ENCODE measurements at regions not wholly inside any gene's neighbourhood (a gene's known extent, or its start where the extent isn't known, plus 50 kb on each side); places are given as distances from the start of the nearest gene placed in this dataset.

DNA sequence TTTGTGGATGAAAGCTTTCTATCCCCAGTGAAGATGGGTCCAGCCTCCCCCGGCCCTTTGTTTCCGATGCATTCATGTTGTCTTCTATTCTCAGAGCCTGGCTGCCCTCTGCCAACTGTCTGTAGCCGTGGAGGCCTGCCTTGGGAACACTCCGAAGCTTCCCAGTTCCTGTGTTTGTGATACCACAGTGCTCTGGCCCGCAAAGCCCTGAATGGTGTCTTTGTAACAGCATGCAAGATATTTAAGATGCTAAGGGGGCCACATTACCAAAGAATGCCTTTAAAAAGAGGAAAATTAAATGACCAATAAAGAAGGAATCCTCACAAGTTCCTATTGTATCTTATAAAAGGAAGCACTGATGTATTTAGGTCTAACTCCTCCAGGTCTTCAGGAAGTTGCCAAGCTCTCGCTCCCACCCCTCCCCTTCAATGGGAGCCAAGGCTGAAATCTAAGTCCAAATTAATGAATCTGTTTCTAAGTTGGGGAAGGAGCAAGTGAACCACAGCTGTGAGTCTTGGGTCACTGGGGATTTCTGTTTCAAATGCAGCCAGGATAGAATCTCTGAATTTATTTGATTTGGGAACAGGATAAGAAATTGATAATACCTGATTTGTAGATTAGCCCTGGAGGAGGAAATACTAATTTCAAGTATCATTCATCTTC, 596.1 kb downstream of the QKI start:
- H3K27ac ChIP-seq (ENCODE audit: low read depth, low read length), result no peak overlapping the region
- no peaks in the 10 kb centered on the region for H3K79me2 ChIP-seq (ENCODE audit: insufficient read depth, low read length)
- H3F3A ChIP-seq (ENCODE audit: insufficient read depth), result no peaks in the 10 kb centered on the region
- H3K27me3 ChIP-seq (ENCODE audit: low read length), result no peaks in the 10 kb centered on the region; the same call in 1 of the 2 replicates
- no peak overlapping the region for H3K4me3 ChIP-seq (ENCODE audit: insufficient read depth, low read length, poor library complexity, severe bottlenecking)
- no peaks in the 10 kb centered on the region for H3K9me2 ChIP-seq (replicated peaks; ENCODE audit: insufficient read depth, low read length)
- no peak overlapping the region for H3K9ac ChIP-seq (ENCODE audit: low read length)
- no peaks in the 10 kb centered on the region for H3K9me3 ChIP-seq (ENCODE audit: insufficient read depth, low read length)
- H3K36me3 ChIP-seq (ENCODE audit: low read length), result no peaks in the 10 kb centered on the region
- no peak overlapping the region for H3K4me2 ChIP-seq (ENCODE audit: low read depth, low read length, poor library complexity, severe bottlenecking)
- H4K20me1 ChIP-seq (ENCODE audit: low read depth, low read length), result no peaks in the 10 kb centered on the region
- TF ChIP-seq EZH2phosphoT487 (conservative IDR thresholded peaks at IDR 0.05; ENCODE audit: low read length), result no peak
- TF ChIP-seq, protein P1, sequence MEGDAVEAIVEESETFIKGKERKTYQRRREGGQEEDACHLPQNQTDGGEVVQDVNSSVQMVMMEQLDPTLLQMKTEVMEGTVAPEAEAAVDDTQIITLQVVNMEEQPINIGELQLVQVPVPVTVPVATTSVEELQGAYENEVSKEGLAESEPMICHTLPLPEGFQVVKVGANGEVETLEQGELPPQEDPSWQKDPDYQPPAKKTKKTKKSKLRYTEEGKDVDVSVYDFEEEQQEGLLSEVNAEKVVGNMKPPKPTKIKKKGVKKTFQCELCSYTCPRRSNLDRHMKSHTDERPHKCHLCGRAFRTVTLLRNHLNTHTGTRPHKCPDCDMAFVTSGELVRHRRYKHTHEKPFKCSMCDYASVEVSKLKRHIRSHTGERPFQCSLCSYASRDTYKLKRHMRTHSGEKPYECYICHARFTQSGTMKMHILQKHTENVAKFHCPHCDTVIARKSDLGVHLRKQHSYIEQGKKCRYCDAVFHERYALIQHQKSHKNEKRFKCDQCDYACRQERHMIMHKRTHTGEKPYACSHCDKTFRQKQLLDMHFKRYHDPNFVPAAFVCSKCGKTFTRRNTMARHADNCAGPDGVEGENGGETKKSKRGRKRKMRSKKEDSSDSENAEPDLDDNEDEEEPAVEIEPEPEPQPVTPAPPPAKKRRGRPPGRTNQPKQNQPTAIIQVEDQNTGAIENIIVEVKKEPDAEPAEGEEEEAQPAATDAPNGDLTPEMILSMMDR (IDR thresholded peaks at IDR 0.05; ENCODE audit: insufficient read depth, low read length, poor library complexity, severe bottlenecking), result no peak
- no peak overlapping the region for H2AFZ ChIP-seq (ENCODE audit: low read depth, low read length, severe bottlenecking)

DNA sequence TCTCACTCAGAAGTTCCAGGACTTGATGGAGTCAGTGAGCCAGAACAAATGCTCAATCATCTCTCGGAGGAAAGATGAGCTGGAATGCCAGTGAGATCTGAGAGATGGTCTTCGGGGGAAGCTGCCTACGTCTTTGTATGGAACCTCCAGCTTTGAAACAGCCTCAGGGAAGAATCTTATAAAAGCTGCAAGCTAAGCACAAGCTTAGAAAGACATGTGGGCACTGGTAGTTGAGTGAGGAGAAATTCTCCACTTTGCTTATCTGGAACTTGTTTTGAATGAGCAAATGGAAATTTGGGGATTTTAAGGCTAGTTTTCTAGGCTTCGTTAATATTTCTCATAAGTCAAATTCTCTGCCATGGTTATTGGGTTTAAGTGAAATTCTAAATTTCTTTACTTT, 594.4 kb downstream of the QKI start:
- Histone ChIP-seq H3K36me3 (ENCODE audit: low read length) (no peaks in the 10 kb centered on the region), H3K9ac (ENCODE audit: low read length) (no peak overlapping the region), H3K27ac (ENCODE audit: low read depth, low read length) (no peak overlapping the region), H3F3A (ENCODE audit: insufficient read depth) (no peaks in the 10 kb centered on the region), H2AFZ (ENCODE audit: low read depth, low read length, severe bottlenecking) (no peak overlapping the region), H3K4me3 (ENCODE audit: insufficient read depth, low read length, poor library complexity, severe bottlenecking) (no peak overlapping the region), H3K79me2 (ENCODE audit: insufficient read depth, low read length) (no peaks in the 10 kb centered on the region), H4K20me1 (ENCODE audit: low read depth, low read length) (no peaks in the 10 kb centered on the region), H3K4me2 (ENCODE audit: low read depth, low read length, poor library complexity, severe bottlenecking) (no peak overlapping the region), H3K27me3 (ENCODE audit: low read length) (no peaks in the 10 kb centered on the region; the same call in 1 of the 2 replicates), H3K9me2 (replicated peaks; ENCODE audit: insufficient read depth, low read length) (no peaks in the 10 kb centered on the region), H3K9me3 (ENCODE audit: insufficient read depth, low read length) (no peaks in the 10 kb centered on the region)
- TF ChIP-seq EZH2phosphoT487 (conservative IDR thresholded peaks at IDR 0.05; ENCODE audit: low read length), result no peak
- TF ChIP-seq, protein P1 (IDR thresholded peaks at IDR 0.05; ENCODE audit: insufficient read depth, low read length, poor library complexity, severe bottlenecking), result no peak

GRCh38 chr6:164007881-164008280, 593.4 kb downstream of the QKI start:
- H3K36me3 ChIP-seq (ENCODE audit: low read length), result no peaks in the 10 kb centered on the region
- no peaks in the 10 kb centered on the region for H3K79me2 ChIP-seq (ENCODE audit: insufficient read depth, low read length)
- no peak overlapping the region for H3K27ac ChIP-seq (ENCODE audit: low read depth, low read length)
- H3K9me3 ChIP-seq (ENCODE audit: insufficient read depth, low read length), result no peaks in the 10 kb centered on the region
- no peaks in the 10 kb centered on the region for H3F3A ChIP-seq (ENCODE audit: insufficient read depth)
- no peak for TF ChIP-seq EZH2phosphoT487 (conservative IDR thresholded peaks at IDR 0.05; ENCODE audit: low read length)
- TF ChIP-seq, protein P1 (IDR thresholded peaks at IDR 0.05; ENCODE audit: insufficient read depth, low read length, poor library complexity, severe bottlenecking), result no peak
- no peaks in the 10 kb centered on the region for H4K20me1 ChIP-seq (ENCODE audit: low read depth, low read length)
- no peak overlapping the region for H3K9ac ChIP-seq (ENCODE audit: low read length)
- H3K4me3 ChIP-seq (ENCODE audit: insufficient read depth, low read length, poor library complexity, severe bottlenecking), result no peak overlapping the region
- H3K4me2 ChIP-seq (ENCODE audit: low read depth, low read length, poor library complexity, severe bottlenecking), result no peak overlapping the region
- H3K9me2 ChIP-seq (replicated peaks; ENCODE audit: insufficient read depth, low read length), result no peaks in the 10 kb centered on the region
- H2AFZ ChIP-seq (ENCODE audit: low read depth, low read length, severe bottlenecking), result no peak overlapping the region
- no peaks in the 10 kb centered on the region; the same call in 1 of the 2 replicates for H3K27me3 ChIP-seq (ENCODE audit: low read length)
